Cardiac muscle cell (in vitro differentiated cells and primary cell): ENCODE measurements at regions not wholly inside any gene's neighbourhood (a gene's known extent, or its start where the extent isn't known, plus 50 kb on each side); places are given as distances from the start of the nearest gene placed in this dataset.
A peak's percentile ranks its signal among the peaks of the same experiment; 100 is the strongest.

Source experiments
- DNase-seq, 2 donors: peaks; one replicate each; pipeline versions ENCODE4 v3.0.0 to v3.0.0-alpha.2; 2010 to 2017; ENCODE audit warnings: low read depth in 1 of 2, low spot score in 1 of 2
- H3K27ac ChIP-seq: fragments of 200-600 bp; sonication (generic); 2 replicates; pipeline ENCODE4 v1.5.1; 2016
- H3K27me3 ChIP-seq: fragments of 200-600 bp; sonication (generic); 2 replicates; pipeline ENCODE4 v1.6.0; 2016; ENCODE audit warnings: control low read depth
- H3K36me3 ChIP-seq: fragments of 200-600 bp; sonication (generic); 2 replicates; pipeline ENCODE4 v1.5.1; 2016; ENCODE audit warnings: control low read depth
- H3K4me1 ChIP-seq: fragments of 200-600 bp; sonication (generic); 2 replicates; pipeline ENCODE4 v1.8.1; 2017; ENCODE audit warnings: low read depth, mild to moderate bottlenecking, mixed run types
- H3K4me3 ChIP-seq: fragments of 200-600 bp; sonication (generic); 2 replicates; pipeline ENCODE4 v1.5.1; 2016; ENCODE audit warnings: mild to moderate bottlenecking
- H3K9me3 ChIP-seq: fragments of 200-600 bp; sonication (generic); 2 replicates; pipeline ENCODE4 v1.5.1; 2017; ENCODE audit warnings: low read depth, mild to moderate bottlenecking, control low read depth
- CTCF ChIP-seq: IDR thresholded peaks from 2 replicates; pipeline ENCODE4 v1.5.1; 2012; ENCODE audit warnings: low read depth, mild to moderate bottlenecking, low read length

DNA sequence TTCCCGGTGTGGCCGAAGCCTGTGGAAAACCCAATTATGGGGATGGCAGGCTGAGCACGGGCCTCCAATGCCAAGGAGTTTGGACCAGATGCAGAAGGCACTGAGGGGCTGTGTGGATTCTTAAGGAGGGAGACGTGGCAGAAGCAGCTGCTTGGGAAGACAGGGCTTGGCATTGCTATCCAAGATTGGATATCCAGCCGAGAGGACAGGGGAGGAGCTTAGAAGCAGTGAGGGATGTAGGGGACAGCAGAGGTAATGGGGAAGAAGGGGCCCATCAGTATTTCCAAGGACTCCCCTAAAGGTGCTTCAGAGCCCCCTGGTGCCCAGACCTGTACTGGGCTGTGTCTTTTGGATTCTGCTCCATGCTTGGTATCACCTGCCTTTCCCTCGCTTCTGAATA, 112.8 kb upstream of the TLE3 start:
- Histone ChIP-seq H3K27ac (no peak overlapping the region), H3K4me3 (no peak overlapping the region), H3K27me3 (peaks cover 82% of the 10 kb centered on the region), H3K9me3 (no peaks in the 10 kb centered on the region), H3K36me3 (no peaks in the 10 kb centered on the region), H3K4me1 (no peaks in the 10 kb centered on the region)
- DNase-seq: no peak
- TF ChIP-seq CTCF: peak; percentile 5

- Histone ChIP-seq H3K27ac (no peak overlapping the region), H3K4me1 (no peaks in the 10 kb centered on the region), H3K36me3 (no peaks in the 10 kb centered on the region), H3K27me3 (peaks cover 82% of the 10 kb centered on the region), H3K4me3 (no peak overlapping the region), H3K9me3 (no peaks in the 10 kb centered on the region)
- no peak for TF ChIP-seq CTCF
- DNase-seq: no peak
Measured at GRCh38 chr15:70210076-70210475, 112.4 kb upstream of the TLE3 start.

- DNase-seq: no peak
- Histone ChIP-seq H3K27ac (no peak overlapping the region), H3K36me3 (no peaks in the 10 kb centered on the region), H3K9me3 (no peaks in the 10 kb centered on the region), H3K4me1 (no peaks in the 10 kb centered on the region), H3K27me3 (peaks cover 82% of the 10 kb centered on the region), H3K4me3 (no peak overlapping the region)
- no peak for TF ChIP-seq CTCF
Measured at GRCh38 chr15:70209499-70209898, 111.8 kb upstream of the TLE3 start.

DNA sequence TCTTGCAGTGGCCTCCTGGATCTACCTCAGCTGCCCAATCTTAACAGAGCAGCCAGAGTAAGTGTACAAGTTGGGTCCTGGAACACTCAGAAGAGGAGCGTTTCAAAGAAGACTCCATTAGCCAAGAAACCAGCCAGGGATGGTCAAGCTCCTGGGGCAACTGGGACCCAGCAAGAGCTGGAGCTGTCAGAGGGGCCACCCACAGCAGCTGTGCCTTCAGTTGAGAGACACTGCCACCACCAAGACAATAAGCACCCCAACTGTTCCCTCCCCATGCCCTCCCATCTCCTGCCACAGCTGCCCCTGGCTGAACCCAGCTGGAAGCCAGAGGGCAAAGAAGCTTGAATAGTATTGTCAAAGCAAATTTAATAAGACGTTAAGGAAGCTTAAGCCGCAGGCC, 110.6 kb upstream of the TLE3 start:
- DNase-seq: no peak
- Histone ChIP-seq H3K4me1 (no peaks in the 10 kb centered on the region), H3K27me3 (peaks cover 82% of the 10 kb centered on the region), H3K9me3 (no peaks in the 10 kb centered on the region), H3K27ac (no peak overlapping the region), H3K4me3 (no peak overlapping the region), H3K36me3 (no peaks in the 10 kb centered on the region)
- TF ChIP-seq CTCF: no peak

- Histone ChIP-seq H3K4me1 (no peaks in the 10 kb centered on the region), H3K9me3 (no peaks in the 10 kb centered on the region), H3K36me3 (no peaks in the 10 kb centered on the region), H3K27me3 (peaks cover 92% of the 10 kb centered on the region), H3K27ac (no peak overlapping the region), H3K4me3 (no peak overlapping the region)
- DNase-seq: no peak
- TF ChIP-seq CTCF: no peak
Measured at GRCh38 chr15:70206668-70207067, 109.0 kb upstream of the TLE3 start.

- H3K9me3 ChIP-seq: no peaks in the 10 kb centered on the region
- DNase-seq: no peak
- no peaks in the 10 kb centered on the region for H3K36me3 ChIP-seq
- TF ChIP-seq CTCF: no peak
- H3K27ac ChIP-seq: no peak overlapping the region
- H3K27me3 ChIP-seq: peaks cover 100% of the 10 kb centered on the region
- H3K4me3 ChIP-seq: no peak overlapping the region
- H3K4me1 ChIP-seq: no peaks in the 10 kb centered on the region
Measured at GRCh38 chr15:70204652-70205051, 106.9 kb upstream of the TLE3 start.
